Activated CD4-positive, alpha-beta T cell treated with anti-CD3 and anti-CD28 coated beads, Interleukin-2, amount 10 ng/mL, durations not matched to agents 7 days and 5 days (primary cell): ENCODE measurements at regions not wholly inside any gene's neighbourhood (a gene's known extent, or its start where the extent isn't known, plus 50 kb on each side); places are given as distances from the start of the nearest gene placed in this dataset.
"Not testable (repeated sequence)": the region's sequence is repeated elsewhere in the genome, so short reads cannot be mapped to it uniquely, and the experiment has no call there.

Source experiments
- CTCF ChIA-PET: fragments of 350-600 bp; sonication (Branson Sonifier 250); formaldehyde crosslinking; loops from one replicate; lab custom pipeline; 2021; ENCODE audit warnings: antibody characterized with exemption; lab: Charles Lee
- POLR2A ChIA-PET: fragments of 350-600 bp; sonication (Branson Sonifier 250); formaldehyde crosslinking; loops from one replicate; lab custom pipeline; 2021; ENCODE audit warnings: antibody characterized with exemption; lab: Charles Lee
- DNase-seq: peaks from one replicate; pipeline ENCODE4 v3.0.0-alpha.2; 2020
- H3K27ac Mint-ChIP-seq: one replicate; pipeline ENCODE4 v1.8.0; 2021; ENCODE audit warnings: mild to moderate bottlenecking, moderate library complexity, mixed read lengths
- H3K27me3 Mint-ChIP-seq: one replicate; pipeline ENCODE4 v1.8.0; 2021; ENCODE audit warnings: mixed read lengths
- H3K36me3 Mint-ChIP-seq: one replicate; pipeline ENCODE4 v1.8.0; 2021; ENCODE audit warnings: low read depth, mixed read lengths
- H3K4me1 Mint-ChIP-seq: one replicate; pipeline ENCODE4 v1.8.0; 2021; ENCODE audit warnings: mixed read lengths
- H3K4me3 Mint-ChIP-seq: one replicate; pipeline ENCODE4 v1.8.0; 2021; ENCODE audit warnings: mild to moderate bottlenecking, moderate library complexity, mixed read lengths
- H3K9me3 Mint-ChIP-seq: one replicate; pipeline ENCODE4 v1.8.0; 2021; ENCODE audit warnings: mixed read lengths

DNA sequence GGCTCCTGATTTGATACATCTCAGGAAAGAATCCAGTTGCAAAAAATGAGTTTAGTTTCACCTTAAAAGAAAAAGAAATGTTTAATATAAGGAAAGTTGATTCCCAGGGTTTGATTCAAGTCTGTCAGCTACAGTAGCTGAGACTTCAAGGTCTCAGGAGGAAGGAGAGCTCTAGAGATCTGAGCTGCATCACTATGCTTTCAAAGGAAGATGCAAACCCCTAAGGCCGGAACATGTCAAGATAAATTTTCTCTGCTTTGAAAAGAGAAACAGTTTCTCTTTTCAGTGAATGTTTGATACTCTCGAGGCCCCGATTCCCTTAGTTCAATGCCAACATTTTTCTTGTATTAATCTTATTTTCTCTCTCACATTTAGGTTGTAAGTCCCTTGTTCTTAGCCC is 128.6 kb downstream of the RGPD3 start:
- no peak for DNase-seq
- Mint-ChIP-seq H3K36me3 (no peaks in the 10 kb centered on the region), H3K4me3 (no peak overlapping the region), H3K27me3 (peaks cover 2% of the 10 kb centered on the region), H3K27ac (no peak overlapping the region), H3K9me3 (no peaks in the 10 kb centered on the region), H3K4me1 (peaks cover 3% of the 10 kb centered on the region)
- ChIA-PET CTCF (interaction anchor here (1.2 kb wide), 1 partner anchor 744 kb away, joined by 3 read pairs; no protein-coding TSS in a partner anchor), POLR2A (no interaction called here)

DNA sequence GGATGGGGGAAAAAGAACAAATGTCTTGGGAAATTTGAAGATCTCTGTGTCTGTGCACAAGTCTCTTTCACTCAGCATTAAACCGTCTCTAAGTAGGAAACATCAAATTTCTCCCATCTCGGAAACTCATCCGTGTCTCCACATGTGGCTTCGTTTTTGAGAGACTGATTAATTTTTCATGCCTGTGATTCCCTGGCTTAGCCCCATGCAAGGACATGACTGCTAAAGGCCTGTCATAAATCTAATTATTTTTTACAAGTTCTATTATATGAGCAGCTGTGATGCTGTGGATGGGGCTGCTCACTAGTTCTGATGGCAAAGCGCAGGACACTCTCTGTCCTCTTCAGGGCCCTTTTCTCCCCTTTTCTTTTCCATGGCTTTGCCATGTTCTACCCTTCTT is 129.1 kb downstream of the RGPD3 start:
- POLR2A ChIA-PET: no interaction called here
- CTCF ChIA-PET: interaction anchor here (1.2 kb wide), 1 partner anchor 743 kb away, joined by 3 read pairs; no protein-coding TSS in a partner anchor
- no peaks in the 10 kb centered on the region for H3K9me3 Mint-ChIP-seq
- no peak overlapping the region for H3K4me3 Mint-ChIP-seq
- H3K36me3 Mint-ChIP-seq: no peaks in the 10 kb centered on the region
- H3K4me1 Mint-ChIP-seq: peaks cover 3% of the 10 kb centered on the region
- peaks cover 2% of the 10 kb centered on the region for H3K27me3 Mint-ChIP-seq
- no peak for DNase-seq
- no peak overlapping the region for H3K27ac Mint-ChIP-seq

DNA sequence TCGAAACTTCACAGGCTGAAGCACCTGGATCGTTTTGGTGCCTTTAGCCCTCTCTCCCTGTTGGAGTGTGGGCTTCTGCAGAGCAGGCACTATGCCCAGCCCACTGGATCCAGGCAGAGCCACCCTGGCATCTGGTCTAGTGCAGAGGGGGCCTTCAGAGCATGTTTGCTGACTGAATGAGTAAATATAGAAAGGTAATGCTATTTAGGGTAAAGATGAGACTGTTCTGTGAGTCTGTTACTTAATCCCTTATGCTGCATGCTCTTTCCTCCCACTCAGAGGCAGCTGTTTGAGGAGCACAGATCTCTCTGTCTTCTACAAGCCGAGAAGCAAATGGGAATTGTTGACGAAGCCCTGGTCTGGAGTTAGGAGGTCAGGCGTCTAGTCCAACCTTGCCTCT is 130.2 kb downstream of the RGPD3 start:
- CTCF ChIA-PET: no interaction called here
- H3K4me3 Mint-ChIP-seq: no peak overlapping the region

DNA sequence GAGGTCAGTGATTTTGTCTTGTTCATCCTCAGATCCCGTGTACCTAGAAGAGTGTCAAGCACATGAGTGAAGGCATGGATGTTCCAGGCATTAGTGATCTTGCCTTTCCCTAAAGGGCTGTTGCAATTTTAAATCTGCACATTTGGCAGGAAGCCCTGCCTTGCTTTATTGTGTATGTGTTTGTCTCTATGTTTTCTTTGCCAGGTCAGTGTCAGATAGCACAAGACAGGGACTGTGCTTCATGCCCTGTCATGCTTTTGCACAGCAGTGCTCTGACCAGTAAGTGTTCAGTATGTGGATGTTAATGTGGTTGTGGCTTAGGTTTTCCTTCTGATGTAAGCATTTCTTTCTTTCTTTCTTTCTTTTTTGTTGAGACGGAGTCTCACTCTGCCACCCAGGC is 131.5 kb downstream of the RGPD3 start:
- ChIA-PET POLR2A (no interaction called here), CTCF (no interaction called here)
- Mint-ChIP-seq H3K36me3 (no peaks in the 10 kb centered on the region), H3K4me3 (no peak overlapping the region), H3K27me3 (peaks cover 2% of the 10 kb centered on the region), H3K9me3 (peaks cover 5% of the 10 kb centered on the region), H3K27ac (no peak overlapping the region), H3K4me1 (peaks cover 7% of the 10 kb centered on the region)
- no peak for DNase-seq

More for the DNA sequence above, 130.2 kb downstream of the RGPD3 start:
- Mint-ChIP-seq H3K4me1 (peaks cover 3% of the 10 kb centered on the region), H3K9me3 (peaks cover 3% of the 10 kb centered on the region), H3K27ac (no peak overlapping the region), H3K27me3 (peaks cover 2% of the 10 kb centered on the region), H3K36me3 (no peaks in the 10 kb centered on the region)
- POLR2A ChIA-PET: no interaction called here
- no peak for DNase-seq

DNA sequence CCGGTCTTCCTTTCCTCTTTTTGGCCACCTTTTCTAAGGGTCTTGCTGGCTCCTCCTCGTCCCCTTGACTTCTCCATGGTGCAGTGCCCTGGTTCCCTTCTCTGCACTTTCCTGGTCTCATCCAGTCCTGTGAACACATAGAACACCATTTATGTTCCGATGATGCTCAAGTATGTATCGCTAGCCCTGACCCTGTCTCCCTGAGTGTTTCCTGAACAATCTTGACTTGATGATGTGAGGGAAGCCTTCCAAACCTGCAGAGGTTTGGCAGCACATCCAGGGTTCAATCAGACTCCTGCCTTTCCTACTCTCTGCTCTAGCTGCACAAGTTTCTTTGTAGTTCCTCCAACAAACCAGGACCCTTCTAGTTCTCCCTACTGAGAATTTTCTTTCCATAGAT is 132.1 kb downstream of the RGPD3 start:
- no peak overlapping the region for H3K27ac Mint-ChIP-seq
- peaks cover 5% of the 10 kb centered on the region for H3K9me3 Mint-ChIP-seq
- ChIA-PET POLR2A (no interaction called here), CTCF (no interaction called here)
- peaks cover 2% of the 10 kb centered on the region for H3K27me3 Mint-ChIP-seq
- peaks cover 7% of the 10 kb centered on the region for H3K4me1 Mint-ChIP-seq
- no peak overlapping the region for H3K4me3 Mint-ChIP-seq
- no peaks in the 10 kb centered on the region for H3K36me3 Mint-ChIP-seq
- DNase-seq: no peak

DNA sequence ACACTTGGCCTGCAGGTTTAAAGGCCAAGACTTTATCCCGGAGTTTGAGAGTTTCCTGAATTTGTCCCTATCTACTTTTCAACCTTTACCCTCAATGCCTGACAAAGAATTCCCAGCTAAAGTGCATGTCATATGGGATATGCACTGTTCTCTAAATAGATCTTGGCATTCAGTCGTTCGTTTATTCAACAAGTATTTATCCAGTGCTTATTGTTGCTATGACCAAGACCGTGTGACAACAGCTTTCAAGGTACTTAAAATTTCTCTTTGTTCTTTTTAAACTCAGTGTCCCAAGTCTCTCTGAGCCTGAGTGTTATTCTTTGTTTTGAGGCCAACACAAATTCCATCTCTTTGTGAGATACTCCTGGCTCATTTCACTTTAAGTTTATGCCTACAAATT is 133.4 kb downstream of the RGPD3 start:
- H3K36me3 Mint-ChIP-seq: no peaks in the 10 kb centered on the region
- H3K9me3 Mint-ChIP-seq: peaks cover 5% of the 10 kb centered on the region
- H3K4me3 Mint-ChIP-seq: no peak overlapping the region
- peaks cover 2% of the 10 kb centered on the region for H3K27me3 Mint-ChIP-seq
- H3K27ac Mint-ChIP-seq: no peak overlapping the region
- CTCF ChIA-PET: no interaction called here
- peaks cover 7% of the 10 kb centered on the region for H3K4me1 Mint-ChIP-seq
- POLR2A ChIA-PET: no interaction called here
- DNase-seq: no peak

DNA sequence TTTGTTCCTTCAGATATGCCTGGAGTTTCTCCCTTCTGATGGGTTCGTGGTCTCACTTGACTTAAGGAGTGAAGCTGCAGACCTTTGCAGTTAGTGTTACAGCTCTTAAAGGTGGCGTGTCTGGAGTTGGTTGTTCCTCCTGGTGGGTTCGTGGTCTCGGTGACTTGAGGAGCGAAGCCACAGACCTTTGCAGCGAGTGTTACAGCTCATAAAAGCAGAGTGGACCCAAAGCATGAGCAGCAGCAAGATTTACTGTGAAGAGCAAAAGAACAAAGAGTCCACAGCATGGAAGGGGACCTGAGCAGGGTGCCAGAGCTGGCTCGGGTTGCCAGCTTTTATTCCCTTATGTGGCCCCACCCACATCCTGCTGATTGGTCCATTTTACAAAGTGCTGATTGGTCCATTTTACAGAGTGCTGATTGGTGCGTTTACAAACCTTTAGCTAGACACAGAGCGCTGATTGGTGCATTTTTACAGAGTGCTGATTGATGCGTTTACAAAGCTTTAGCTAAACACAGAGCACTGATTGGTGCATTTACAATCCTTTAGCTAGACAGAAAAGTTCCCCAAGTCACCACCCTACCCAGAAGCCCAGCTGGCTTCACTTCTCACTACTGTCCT is 134.8 kb downstream of the RGPD3 start:
- DNase-seq, H3K9me3 Mint-ChIP-seq, H3K27me3 Mint-ChIP-seq, H3K4me3 Mint-ChIP-seq, POLR2A ChIA-PET, H3K4me1 Mint-ChIP-seq, H3K36me3 Mint-ChIP-seq, H3K27ac Mint-ChIP-seq: not testable (repeated sequence)
- CTCF ChIA-PET: interaction anchor here (0.9 kb wide), 1 partner anchor 11 kb away, joined by 3 read pairs; no protein-coding TSS in a partner anchor

DNA sequence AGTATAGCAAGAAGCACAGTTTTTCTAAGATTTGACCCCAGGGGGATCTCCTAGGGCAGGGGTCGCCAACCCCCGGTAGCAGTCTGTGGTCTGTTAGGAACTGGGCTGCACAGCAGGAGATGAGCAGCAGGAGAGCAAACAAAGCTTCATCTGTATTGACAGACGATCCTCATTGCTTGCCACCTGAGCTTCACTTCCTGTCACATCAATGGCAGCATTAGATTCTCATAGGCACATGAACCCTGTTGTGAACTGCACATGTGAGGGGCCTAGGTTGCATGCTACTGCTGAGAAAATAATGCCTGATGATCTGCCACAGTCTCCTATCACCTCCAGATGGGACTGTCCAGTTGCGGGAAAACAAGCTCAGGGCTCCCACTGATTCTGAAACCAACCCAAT is 136.2 kb downstream of the RGPD3 start:
- Mint-ChIP-seq H3K9me3 (peaks cover 5% of the 10 kb centered on the region), H3K4me1 (peaks cover 4% of the 10 kb centered on the region), H3K36me3 (no peaks in the 10 kb centered on the region), H3K27me3 (no peaks in the 10 kb centered on the region), H3K4me3 (no peak overlapping the region), H3K27ac (no peak overlapping the region)
- CTCF ChIA-PET: no interaction called here
- POLR2A ChIA-PET: no interaction called here
- no peak for DNase-seq

DNA sequence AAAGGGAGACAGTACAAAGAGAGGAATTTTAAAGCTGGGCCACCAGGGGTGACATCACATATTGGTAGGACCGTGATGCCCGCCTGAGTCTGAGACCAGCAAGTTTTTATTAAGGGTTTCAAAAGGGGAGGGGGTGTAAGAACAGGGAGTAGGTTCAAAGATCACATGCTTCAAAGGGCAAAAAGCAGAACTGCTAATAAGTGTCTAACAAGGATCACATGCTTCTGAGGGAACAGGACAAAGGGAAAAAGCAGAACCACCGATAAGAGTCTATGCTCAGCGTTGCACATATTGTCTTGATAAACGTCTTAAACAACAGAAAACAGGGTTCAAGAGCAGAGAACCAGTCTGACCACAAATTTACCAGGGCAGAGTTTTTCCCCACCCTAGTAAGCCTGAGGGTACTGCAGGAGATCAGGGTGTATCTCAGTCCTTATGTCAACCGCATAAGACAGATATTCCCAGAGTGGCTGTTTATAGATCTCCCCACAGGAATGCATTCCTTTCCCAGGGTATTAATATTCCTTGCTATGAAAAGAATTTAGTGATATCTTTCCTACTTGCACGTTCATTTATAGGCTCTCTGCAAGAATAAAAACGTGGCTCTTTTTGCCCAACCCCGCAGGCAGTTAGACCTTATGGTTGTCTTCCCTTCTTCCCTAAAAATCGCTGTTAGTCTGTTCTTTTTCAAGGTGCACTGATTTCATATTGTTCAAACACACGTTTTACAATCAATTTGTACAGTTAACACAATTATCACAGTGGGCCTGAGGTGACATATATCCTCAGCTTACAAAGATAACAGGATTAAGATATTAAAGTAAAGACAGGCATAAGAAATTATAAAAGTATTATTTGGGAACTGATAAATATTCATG is 136.5 kb upstream of the UXS1 start:
- H3K27me3 Mint-ChIP-seq, POLR2A ChIA-PET, H3K4me1 Mint-ChIP-seq, DNase-seq, H3K9me3 Mint-ChIP-seq, H3K4me3 Mint-ChIP-seq, CTCF ChIA-PET, H3K27ac Mint-ChIP-seq, H3K36me3 Mint-ChIP-seq: not testable (repeated sequence)

DNA sequence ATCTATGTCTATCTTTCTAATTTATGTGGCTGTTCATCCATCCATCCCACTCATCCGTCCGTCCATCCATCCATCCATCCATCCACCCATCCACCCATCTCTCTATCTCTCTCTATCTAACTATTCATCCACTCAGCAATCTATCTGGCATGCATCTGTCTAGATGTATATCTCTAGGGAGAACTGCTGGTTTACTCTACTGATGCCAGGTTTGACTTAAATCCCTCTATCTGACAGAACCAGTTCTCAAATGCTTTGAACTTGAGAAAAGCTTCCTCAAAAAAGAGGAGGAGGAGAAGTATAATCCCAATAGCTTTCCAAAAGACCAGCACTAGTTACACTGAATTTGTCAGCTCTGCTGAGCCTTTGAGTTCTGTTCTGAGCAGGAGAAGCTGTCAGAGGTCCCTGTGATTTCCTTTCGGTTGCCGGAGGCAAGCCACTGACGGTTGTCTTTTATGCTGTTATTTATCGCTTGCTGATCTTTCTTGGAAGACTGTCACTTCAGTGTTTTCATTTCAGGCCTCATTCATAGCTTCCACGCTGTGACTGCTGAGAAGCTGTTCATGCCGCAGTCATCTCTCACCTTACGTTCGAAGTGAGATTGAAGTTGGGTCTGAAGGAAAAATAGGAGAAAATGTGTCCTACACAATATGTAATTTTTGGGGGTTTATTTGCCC is 129.4 kb upstream of the UXS1 start:
- H3K4me3 Mint-ChIP-seq: no peak overlapping the region
- no peaks in the 10 kb centered on the region for H3K36me3 Mint-ChIP-seq
- H3K27ac Mint-ChIP-seq: no peak overlapping the region
- peaks cover 2% of the 10 kb centered on the region for H3K9me3 Mint-ChIP-seq
- H3K27me3 Mint-ChIP-seq: peaks cover 11% of the 10 kb centered on the region
- CTCF ChIA-PET: no interaction called here
- POLR2A ChIA-PET: no interaction called here
- DNase-seq: no peak
- H3K4me1 Mint-ChIP-seq: no peaks in the 10 kb centered on the region

DNA sequence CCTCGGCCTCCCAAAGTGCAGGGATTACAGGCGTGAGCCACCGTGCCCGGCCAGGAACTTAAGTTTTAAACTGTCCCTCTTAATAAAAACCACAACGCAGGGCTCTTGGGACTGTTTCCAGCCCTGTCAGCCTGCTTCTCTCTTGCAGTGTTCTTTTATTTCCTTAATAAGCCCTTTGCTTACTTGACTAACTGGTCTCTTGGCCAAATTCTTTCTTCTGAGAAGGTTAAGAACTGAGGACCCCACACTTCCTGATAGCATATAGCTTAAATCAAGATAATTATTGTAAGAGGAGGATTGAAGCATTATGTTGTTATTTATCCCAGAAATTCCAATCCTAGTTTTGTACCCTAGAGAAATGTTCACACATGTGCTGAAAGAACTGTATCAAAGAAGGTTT is 128.2 kb upstream of the UXS1 start:
- Mint-ChIP-seq H3K4me1 (no peaks in the 10 kb centered on the region), H3K27me3 (peaks cover 11% of the 10 kb centered on the region), H3K27ac (no peak overlapping the region), H3K9me3 (peaks cover 2% of the 10 kb centered on the region), H3K36me3 (no peaks in the 10 kb centered on the region), H3K4me3 (no peak overlapping the region)
- CTCF ChIA-PET: interaction anchor here (0.9 to 1.5 kb wide), 2 partner anchors 11 to 12 kb away, joined by 3 read pairs; no protein-coding TSS in a partner anchor
- no peak for DNase-seq
- POLR2A ChIA-PET: no interaction called here

DNA sequence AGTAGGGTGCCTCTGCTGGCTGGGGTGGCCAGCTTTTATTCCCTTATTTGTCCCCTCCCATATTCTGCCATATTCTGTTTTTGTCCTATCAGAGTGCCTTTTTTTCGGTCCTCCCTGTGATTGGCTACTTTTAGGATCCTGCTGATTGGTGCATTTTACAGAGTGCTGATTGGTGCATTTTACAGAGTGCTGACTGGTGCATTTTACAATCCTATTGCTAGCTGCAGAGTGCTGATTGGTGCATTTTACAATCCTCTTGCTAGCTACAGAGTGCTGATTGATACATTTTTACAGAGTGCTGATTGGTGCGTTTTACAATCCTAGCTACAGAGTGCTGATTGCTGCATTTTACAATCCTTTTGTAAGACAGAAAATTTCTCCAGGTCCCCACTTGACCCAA is 126.3 kb upstream of the UXS1 start:
- H3K36me3 Mint-ChIP-seq, H3K4me1 Mint-ChIP-seq, H3K27ac Mint-ChIP-seq, CTCF ChIA-PET, DNase-seq, H3K4me3 Mint-ChIP-seq, POLR2A ChIA-PET, H3K9me3 Mint-ChIP-seq: not testable (repeated sequence)
- H3K27me3 Mint-ChIP-seq: peaks cover 11% of the 10 kb centered on the region

DNA sequence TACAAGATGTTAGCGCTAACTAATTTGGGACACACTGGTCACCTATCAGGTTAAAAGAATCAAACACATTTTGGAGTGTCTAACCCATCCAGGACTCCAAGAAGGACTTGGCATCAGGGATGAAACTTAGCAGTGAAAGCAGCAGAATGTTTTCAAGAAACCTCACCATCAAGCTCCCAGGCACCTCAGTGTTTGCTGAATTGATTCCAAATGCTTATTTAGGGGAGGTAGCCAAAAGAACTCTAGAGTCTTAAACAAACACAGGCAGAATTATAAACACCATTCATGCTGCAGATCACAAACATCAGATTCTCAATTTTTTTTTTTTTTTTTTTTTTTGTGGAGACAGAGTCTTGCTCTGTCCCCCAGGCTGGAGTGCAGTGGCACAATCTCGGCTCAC is 122.8 kb upstream of the UXS1 start:
- Mint-ChIP-seq H3K27me3 (no peaks in the 10 kb centered on the region), H3K4me3 (no peak overlapping the region), H3K27ac (no peak overlapping the region), H3K36me3 (no peaks in the 10 kb centered on the region), H3K4me1 (peaks cover 7% of the 10 kb centered on the region), H3K9me3 (peaks cover 2% of the 10 kb centered on the region)
- DNase-seq: no peak
- ChIA-PET POLR2A (no interaction called here), CTCF (no interaction called here)
